B cell (primary cell): ENCODE measurements at regions not wholly inside any gene's neighbourhood (a gene's known extent, or its start where the extent isn't known, plus 50 kb on each side); places are given as distances from the start of the nearest gene placed in this dataset.

Experiments used
- ATAC-seq: fragments of 200-7000 bp; cut with Tn5 transposase; one replicate; pipeline ENCODE4 v1.10.0; 2021; ENCODE audit warnings: low read depth, mild to moderate bottlenecking, moderate number of reproducible peaks, moderate library complexity
- CTCF ChIA-PET: fragments of 350-600 bp; sonication (Branson Sonifier 250); formaldehyde crosslinking; loops from one replicate; lab custom pipeline; 2021; ENCODE audit warnings: antibody characterized with exemption, inconsistent platforms; lab: Charles Lee
- POLR2A ChIA-PET: fragments of 350-600 bp; sonication (Branson Sonifier 250); formaldehyde crosslinking; loops from one replicate; lab custom pipeline; 2021; ENCODE audit warnings: antibody characterized with exemption; lab: Charles Lee
- DNase-seq: peaks from one replicate; pipeline ENCODE4 v3.0.0; 2013
- H2AFZ ChIP-seq: 2 replicates; pipeline ENCODE4 v1.6.1; 2012; ENCODE audit warnings: mild to moderate bottlenecking, low read depth, low read length; ENCODE audit not compliant: insufficient read depth, poor library complexity, severe bottlenecking
- H3K27ac ChIP-seq, 2 donors: 1 replicate in 1 of 2; 2 replicates in 1 of 2; pipeline ENCODE4 v1.5.1; 2012 to 2013; ENCODE audit warnings: low read length in 2 of 2, mild to moderate bottlenecking in 2 of 2, moderate library complexity in 1 of 2
- H3K27me3 ChIP-seq, 4 experiments: fragments of 200-600 bp in 1 of 4; sonication (generic) in 1 of 4; replicated peaks in 1 of 4; 1 replicate in 2 of 4; 2 replicates in 2 of 4; pipeline versions ENCODE4 v1.6.1 to v1.7.0; 2013 to 2016; ENCODE audit warnings: low read length in 3 of 4, mild to moderate bottlenecking in 2 of 4, mixed read lengths in 1 of 4, moderate library complexity in 1 of 4; ENCODE audit not compliant: insufficient read depth in 4 of 4, control insufficient read depth in 3 of 4; ENCODE audit errors: control extremely low read depth in 1 of 4
- H3K36me3 ChIP-seq, 2 experiments: replicated peaks in 1 of 2; 1 replicate in 1 of 2; 2 replicates in 1 of 2; pipeline versions ENCODE4 v1.6.1 to v1.7.1; 2013; ENCODE audit warnings: low read length in 1 of 2; ENCODE audit not compliant: insufficient read depth in 2 of 2, control insufficient read depth in 1 of 2; ENCODE audit errors: control extremely low read depth in 1 of 2, extremely low read depth in 1 of 2
- H3K4me1 ChIP-seq, 2 donors: fragments of 200-600 bp in 1 of 2; sonication (generic) in 1 of 2; 1 replicate in 1 of 2; 2 replicates in 1 of 2; pipeline versions ENCODE4 v1.5.1 to v1.6.1; 2013 to 2017; ENCODE audit warnings: low read length in 2 of 2; ENCODE audit not compliant: control insufficient read depth in 2 of 2, insufficient read depth in 2 of 2
- H3K4me2 ChIP-seq: replicated peaks from 2 replicates; pipeline ENCODE3; 2012; ENCODE audit warnings: mild to moderate bottlenecking, low read depth, low read length; ENCODE audit not compliant: poor library complexity, severe bottlenecking
- H3K4me3 ChIP-seq, 5 experiments: fragments of 200-600 bp in 1 of 5; sonication (generic) in 1 of 5; 1 replicate in 3 of 5; 2 replicates in 2 of 5; pipeline versions ENCODE4 v1.5.1 to v1.7.0; 2011 to 2016; ENCODE audit warnings: low read length in 4 of 5, mild to moderate bottlenecking in 4 of 5, low read depth in 2 of 5, control low read depth in 1 of 5, moderate library complexity in 1 of 5; ENCODE audit not compliant: insufficient read depth in 1 of 5; ENCODE audit errors: control extremely low read depth in 1 of 5, extremely low read depth in 1 of 5
- H3K79me2 ChIP-seq: fragments of 200-600 bp; sonication (generic); one replicate; pipeline ENCODE4 v1.6.0; 2016; ENCODE audit warnings: low read length; ENCODE audit not compliant: control insufficient read depth, insufficient read depth
- H3K9ac ChIP-seq: fragments of 200-600 bp; sonication (generic); 2 replicates; pipeline ENCODE4 v1.6.1; 2017; ENCODE audit warnings: mild to moderate bottlenecking, low read length, moderate library complexity
- H3K9me3 ChIP-seq, 3 donors: one replicate each; pipeline versions ENCODE4 v1.6.1 to v1.7.1; 2013; ENCODE audit warnings: low read length in 2 of 3; ENCODE audit not compliant: control insufficient read depth in 2 of 3, insufficient read depth in 1 of 3; ENCODE audit errors: control extremely low read depth in 1 of 3
- H4K20me1 ChIP-seq: 2 replicates; pipeline ENCODE4 v1.6.0; 2012; ENCODE audit warnings: mild to moderate bottlenecking, low read length; ENCODE audit not compliant: insufficient read depth, control insufficient read depth, poor library complexity, severe bottlenecking
- H3K27ac Mint-ChIP-seq: one replicate; pipeline ENCODE4 v1.8.0; 2021; ENCODE audit warnings: mixed read lengths
- H3K27me3 Mint-ChIP-seq: one replicate; pipeline ENCODE4 v1.8.0; 2021; ENCODE audit warnings: mixed read lengths
- H3K4me1 Mint-ChIP-seq: one replicate; pipeline ENCODE4 v1.8.0; 2021; ENCODE audit warnings: mixed read lengths
- H3K4me3 Mint-ChIP-seq: one replicate; pipeline ENCODE4 v1.8.0; 2021; ENCODE audit warnings: mixed read lengths
- H3K9me3 Mint-ChIP-seq: one replicate; pipeline ENCODE4 v1.8.0; 2022; ENCODE audit warnings: mixed read lengths; ENCODE audit not compliant: insufficient read depth
- CTCF ChIP-seq: fragments of 200-600 bp; IDR thresholded peaks from one replicate; pipeline ENCODE4 v1.8.0; 2022; ENCODE audit warnings: antibody characterized with exemption, mild to moderate bottlenecking
- EZH2 ChIP-seq: IDR thresholded peaks from 2 replicates; pipeline ENCODE4 v1.6.1; 2012; ENCODE audit warnings: borderline replicate concordance, low read depth, mild to moderate bottlenecking, moderate library complexity, low read length; ENCODE audit not compliant: insufficient read depth, poor library complexity, severe bottlenecking
- WGBS: methylation state at CpG from one replicate; pipeline ENCODE4 v1.1.5; 2013; ENCODE audit warnings: missing lambda C conversion rate; ENCODE audit not compliant: insufficient coverage; 5-methylcytosine and 5-hydroxymethylcytosine counted together
- intact Hi-C: fragments of 100-400 bp; cut with micrococcal nuclease; formaldehyde crosslinking; loops from one replicate; pipeline ENCODE4 v1.10.0; 2022

- Histone ChIP-seq H2AFZ (no peak overlapping the region), H4K20me1 (no peaks in the 10 kb centered on the region), H3K27me3 (no peaks in the 10 kb centered on the region), H3K27ac (no peak overlapping the region), H3K36me3 (no peaks in the 10 kb centered on the region), H3K9me3 (no peaks in the 10 kb centered on the region), H3K4me3 (no peak overlapping the region), H3K4me1 (no peaks in the 10 kb centered on the region), H3K4me2 (no peak overlapping the region), H3K79me2 (no peaks in the 10 kb centered on the region), H3K9ac (no peak overlapping the region)
- CTCF ChIA-PET: no interaction called here
- Mint-ChIP-seq H3K4me3 (no peak overlapping the region), H3K27ac (no peak overlapping the region), H3K9me3 (no peaks in the 10 kb centered on the region), H3K27me3 (peaks cover 12% of the 10 kb centered on the region), H3K4me1 (no peaks in the 10 kb centered on the region)
- intact Hi-C loops: no loop called here
- POLR2A ChIA-PET: no interaction called here
- no peak for ATAC-seq
- no peak for TF ChIP-seq EZH2
- TF ChIP-seq CTCF: no peak
- 40% methylated on average over 1 of the region's 6 CpGs for WGBS
- no peak for DNase-seq
Observed at GRCh38 chr17:72305472-72305871, 184.7 kb downstream of the SOX9 start.

DNA sequence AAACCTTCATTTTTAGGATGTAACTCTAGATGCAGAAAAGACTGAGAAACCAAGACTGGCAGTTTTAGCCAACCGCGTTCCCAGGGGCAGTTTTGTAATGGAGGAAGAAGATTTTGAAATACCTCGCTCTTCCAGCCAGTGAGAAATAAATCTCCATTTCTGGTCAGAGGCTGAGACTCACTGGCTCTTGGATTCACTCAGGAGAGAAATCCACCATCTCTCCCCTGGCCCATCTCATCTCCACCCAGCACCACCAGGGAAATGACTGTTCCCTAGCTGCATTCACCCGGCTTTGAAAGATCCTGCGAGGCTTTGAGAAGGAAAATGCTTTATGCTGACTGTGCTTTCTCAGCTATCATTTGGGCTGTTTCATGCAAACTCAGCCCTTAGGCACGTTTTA is 185.2 kb downstream of the SOX9 start:
- Histone ChIP-seq H3K4me2 (no peak overlapping the region), H3K4me3 (no peak overlapping the region), H2AFZ (no peak overlapping the region), H3K27ac (no peak overlapping the region), H3K27me3 (no peaks in the 10 kb centered on the region), H3K4me1 (no peaks in the 10 kb centered on the region), H3K36me3 (no peaks in the 10 kb centered on the region), H3K79me2 (no peaks in the 10 kb centered on the region), H3K9me3 (no peaks in the 10 kb centered on the region), H4K20me1 (no peaks in the 10 kb centered on the region), H3K9ac (no peak overlapping the region)
- H3K4me1 Mint-ChIP-seq: no peaks in the 10 kb centered on the region
- no peak overlapping the region for H3K27ac Mint-ChIP-seq
- H3K9me3 Mint-ChIP-seq: no peaks in the 10 kb centered on the region
- H3K4me3 Mint-ChIP-seq: no peak overlapping the region
- CTCF ChIA-PET: no interaction called here
- WGBS: 81% methylated on average over 5 of the region's 6 CpGs
- intact Hi-C loops: no loop called here
- ATAC-seq (no peak), DNase-seq (no peak)
- POLR2A ChIA-PET: no interaction called here
- peaks cover 12% of the 10 kb centered on the region for H3K27me3 Mint-ChIP-seq
- TF ChIP-seq CTCF: no peak
